ENCODE measurements at regions not wholly inside any gene's neighbourhood (a gene's known extent, or its start where the extent isn't known, plus 50 kb on each side); places are given as distances from the start of the nearest gene placed in this dataset.

GRCh38 chr18:22567794-22568193 lies 150.1 kb upstream of the CTAGE1 start:
- Histone ChIP-seq H3K4me1 (ENCODE audit: control insufficient read depth in 2 of 3, insufficient read depth in 2 of 3, low read depth in 1 of 3, low read length in 3 of 3) (no peaks in the 10 kb centered on the region), H3K9me3 (ENCODE audit: control insufficient read depth in 2 of 3, insufficient read depth in 1 of 3, low read length in 3 of 3) (no peaks in the 10 kb centered on the region), H3K9ac (ENCODE audit: low read length in 3 of 3) (no peak overlapping the region), H3K27ac (ENCODE audit: low read depth in 2 of 2, low read length in 2 of 2) (no peak overlapping the region), H3K4me3 (ENCODE audit: low read length in 3 of 3) (no peak overlapping the region), H3K27me3 (ENCODE audit: control insufficient read depth, insufficient read depth, low read length) (peaks cover 7% of the 10 kb centered on the region), H3K36me3 (ENCODE audit: control insufficient read depth in 2 of 3, insufficient read depth in 3 of 3, low read length in 3 of 3) (no peaks in the 10 kb centered on the region)
- FAIRE-seq = no peak
- no peak for DNase-seq
- no peak for TF ChIP-seq CTCF (IDR thresholded peaks at IDR 0.05; ENCODE audit: borderline replicate concordance, extremely low read depth, insufficient read depth)
- intact Hi-C loops (cut with DNase I) = loop anchor here (10.0 kb wide), 1 partner anchor 403 kb away; the partner anchor contains the start of gene GATA6

- H3K27ac ChIP-seq (ENCODE audit: low read depth in 2 of 2, low read length in 2 of 2) = no peak overlapping the region
- H3K9ac ChIP-seq (ENCODE audit: low read length in 3 of 3) = no peak overlapping the region
- FAIRE-seq = no peak
- intact Hi-C loops (cut with DNase I) = no loop called here
- no peak for TF ChIP-seq CTCF (IDR thresholded peaks at IDR 0.05; ENCODE audit: borderline replicate concordance, extremely low read depth, insufficient read depth)
- H3K4me1 ChIP-seq (ENCODE audit: control insufficient read depth in 2 of 3, insufficient read depth in 2 of 3, low read depth in 1 of 3, low read length in 3 of 3) = no peaks in the 10 kb centered on the region
- H3K4me3 ChIP-seq (ENCODE audit: low read length in 3 of 3) = no peak overlapping the region
- DNase-seq = no peak
- H3K9me3 ChIP-seq (ENCODE audit: control insufficient read depth in 2 of 3, insufficient read depth in 1 of 3, low read length in 3 of 3) = no peaks in the 10 kb centered on the region
- H3K36me3 ChIP-seq (ENCODE audit: control insufficient read depth in 2 of 3, insufficient read depth in 3 of 3, low read length in 3 of 3) = no peaks in the 10 kb centered on the region
- no peaks in the 10 kb centered on the region for H3K27me3 ChIP-seq (ENCODE audit: control insufficient read depth, insufficient read depth, low read length)
These were observed 152.8 kb upstream of the CTAGE1 start for GRCh38 chr18:22570492-22570891.

- no peaks in the 10 kb centered on the region for H3K9me3 ChIP-seq (ENCODE audit: control insufficient read depth in 2 of 3, insufficient read depth in 1 of 3, low read length in 3 of 3)
- DNase-seq (no peak), FAIRE-seq (no peak)
- intact Hi-C loops (cut with DNase I) = no loop called here
- no peaks in the 10 kb centered on the region for H3K4me1 ChIP-seq (ENCODE audit: control insufficient read depth in 2 of 3, insufficient read depth in 2 of 3, low read depth in 1 of 3, low read length in 3 of 3)
- no peaks in the 10 kb centered on the region for H3K27me3 ChIP-seq (ENCODE audit: control insufficient read depth, insufficient read depth, low read length)
- H3K9ac ChIP-seq (ENCODE audit: low read length in 3 of 3) = no peak overlapping the region
- no peak for TF ChIP-seq CTCF (IDR thresholded peaks at IDR 0.05; ENCODE audit: borderline replicate concordance, extremely low read depth, insufficient read depth)
- H3K27ac ChIP-seq (ENCODE audit: low read depth in 2 of 2, low read length in 2 of 2) = no peak overlapping the region
- no peak overlapping the region for H3K4me3 ChIP-seq (ENCODE audit: low read length in 3 of 3)
- no peaks in the 10 kb centered on the region for H3K36me3 ChIP-seq (ENCODE audit: control insufficient read depth in 2 of 3, insufficient read depth in 3 of 3, low read length in 3 of 3)
These were observed 154.6 kb upstream of the CTAGE1 start for GRCh38 chr18:22572341-22572740.

GRCh38 chr18:22579271-22579670 lies 161.6 kb upstream of the CTAGE1 start:
- Histone ChIP-seq H3K9ac (ENCODE audit: low read length in 3 of 3) (no peak overlapping the region), H3K27ac (ENCODE audit: low read depth in 2 of 2, low read length in 2 of 2) (no peak overlapping the region), H3K9me3 (ENCODE audit: control insufficient read depth in 2 of 3, insufficient read depth in 1 of 3, low read length in 3 of 3) (no peaks in the 10 kb centered on the region), H3K27me3 (ENCODE audit: control insufficient read depth, insufficient read depth, low read length) (no peaks in the 10 kb centered on the region), H3K4me1 (ENCODE audit: control insufficient read depth in 2 of 3, insufficient read depth in 2 of 3, low read depth in 1 of 3, low read length in 3 of 3) (no peaks in the 10 kb centered on the region), H3K4me3 (ENCODE audit: low read length in 3 of 3) (no peak overlapping the region), H3K36me3 (ENCODE audit: control insufficient read depth in 2 of 3, insufficient read depth in 3 of 3, low read length in 3 of 3) (no peaks in the 10 kb centered on the region)
- no peak for TF ChIP-seq CTCF (IDR thresholded peaks at IDR 0.05; ENCODE audit: borderline replicate concordance, extremely low read depth, insufficient read depth)
- no peak for FAIRE-seq
- intact Hi-C loops (cut with DNase I) = no loop called here
- no peak for DNase-seq
